H1 (cell line): ENCODE measurements at regions not wholly inside any gene's neighbourhood (a gene's known extent, or its start where the extent isn't known, plus 50 kb on each side); places are given as distances from the start of the nearest gene placed in this dataset.

Experiments
- CTCF ChIP-seq, 3 experiments: IDR thresholded peaks; 1 replicate in 2 of 3; 2 replicates in 1 of 3; pipeline versions ENCODE4 v1.5.1 to v1.6.1; 2011; ENCODE audit warnings: low read length in 3 of 3, mild to moderate bottlenecking in 3 of 3, inconsistent platforms in 2 of 3, low read depth in 1 of 3, moderate library complexity in 1 of 3; ENCODE audit not compliant: insufficient read depth in 1 of 3; ENCODE audit errors: control extremely low read depth in 1 of 3
- SP1 ChIP-seq: IDR thresholded peaks from 2 replicates; pipeline ENCODE4 v1.6.1; 2011; ENCODE audit warnings: low read depth, low read length
- YY1 ChIP-seq: IDR thresholded peaks from 2 replicates; pipeline ENCODE4 v1.6.1; 2011; ENCODE audit warnings: low read depth, mild to moderate bottlenecking, low read length

- TF ChIP-seq CTCF (IDR thresholded peaks at IDR 0.05; ENCODE audit: control extremely low read depth in 1 of 3, insufficient read depth in 1 of 3, low read depth in 1 of 3, low read length in 3 of 3) (no peak), YY1 (no peak), SP1 (no peak)
Observed at GRCh38 chr17:34055606-34056005, 199.5 kb upstream of the CCL2 start.
